ENCODE measurements at regions not wholly inside any gene's neighbourhood (a gene's known extent, or its start where the extent isn't known, plus 50 kb on each side); places are given as distances from the start of the nearest gene placed in this dataset.

GRCh38 chr6:20310185-20310584 lies 91.5 kb upstream of the E2F3 start:
- TF ChIP-seq CTCF (conservative IDR thresholded peaks at IDR 0.05) = no peak
- no peak for TF ChIP-seq EZH2 (IDR thresholded peaks at IDR 0.05; ENCODE audit: low read depth)
